ENCODE measurements at regions not wholly inside any gene's neighbourhood (a gene's known extent, or its start where the extent isn't known, plus 50 kb on each side); places are given as distances from the start of the nearest gene placed in this dataset.

GRCh38 chr13:89455225-89455624, 1784.1 kb downstream of the SLITRK5 start:
- POLR2A ChIA-PET: no interaction called here
- WGBS (ENCODE audit: insufficient coverage, low coverage, missing lambda C conversion rate): 0% methylated on average over 1 of the region's 1 CpG
- FAIRE-seq: no peak
- Histone ChIP-seq H3K27me3 (ENCODE audit: control insufficient read depth in 2 of 2, insufficient read depth in 2 of 2, low read length in 2 of 2) (no peaks in the 10 kb centered on the region), H3K4me2 (ENCODE audit: insufficient read depth, low read length) (no peak overlapping the region), H2AFZ (ENCODE audit: low read depth, low read length) (no peak overlapping the region), H3K27ac (ENCODE audit: extremely low read depth, low read depth, low read length) (no peak overlapping the region), H3K9me1 (ENCODE audit: control insufficient read depth, insufficient read depth, low read length) (no peaks in the 10 kb centered on the region), H3K4me3 (no peak overlapping the region), H3K36me3 (ENCODE audit: control insufficient read depth, insufficient read depth, low read length) (no peaks in the 10 kb centered on the region), H3K79me2 (ENCODE audit: control insufficient read depth, insufficient read depth, low read length) (no peaks in the 10 kb centered on the region), H3K9me3 (replicated peaks; ENCODE audit: control insufficient read depth, insufficient read depth, low read depth, low read length) (no peaks in the 10 kb centered on the region), H3K4me1 (replicated peaks in 1 of 2; ENCODE audit: control insufficient read depth in 2 of 2, insufficient read depth in 2 of 2, low read length in 2 of 2) (no peaks in the 10 kb centered on the region), H3K9ac (ENCODE audit: insufficient read depth in 1 of 2, low read depth in 2 of 2, low read length in 2 of 2) (no peak overlapping the region), H4K20me1 (replicated peaks; ENCODE audit: control insufficient read depth, insufficient read depth, low read length) (no peaks in the 10 kb centered on the region)
- no peak for ATAC-seq
- CTCF ChIA-PET (ENCODE audit: low intra/inter-chr PET ratio): no interaction called here
- BruUV-seq (replicated peaks): no TSS peak
- intact Hi-C loops (cut with micrococcal nuclease): no loop called here
- no peak for DNase-seq (ENCODE audit: extremely low read depth in 1 of 4, low spot score in 3 of 4)
- in situ Hi-C loops (cut with MboI): no loop called here
- TF ChIP-seq CCNT2 (IDR thresholded peaks at IDR 0.05; ENCODE audit: borderline replicate concordance, extremely low read depth, insufficient read length, low read depth, low read length): no peak
- TF ChIP-seq ZKSCAN8 (CRISPR knock-in tag; IDR thresholded peaks at IDR 0.05): no peak
- no peak for TF ChIP-seq E2F4 (CRISPR knock-in tag; IDR thresholded peaks at IDR 0.05; ENCODE audit: low read depth)
- no peak for TF ChIP-seq BRF2 (IDR thresholded peaks at IDR 0.05; ENCODE audit: borderline replicate concordance, insufficient read depth, insufficient read length)
- TF ChIP-seq CXXC5 (CRISPR knock-in tag; IDR thresholded peaks at IDR 0.05): no peak
- no peak for TF ChIP-seq CEBPG (CRISPR knock-in tag; IDR thresholded peaks at IDR 0.05)
- TF ChIP-seq CEBPG (tag; conservative IDR thresholded peaks at IDR 0.05 in 1 of 2, IDR thresholded peaks at IDR 0.05 in 1 of 2): no peak
- TF ChIP-seq GTF2E2 (tag; IDR thresholded peaks at IDR 0.05): no peak
- no peak for TF ChIP-seq MTA1 (IDR thresholded peaks at IDR 0.05; ENCODE audit: borderline replicate concordance)
- TF ChIP-seq ZNF609 (CRISPR knock-in tag; IDR thresholded peaks at IDR 0.05; ENCODE audit: borderline replicate concordance): no peak
- TF ChIP-seq, protein P1, sequence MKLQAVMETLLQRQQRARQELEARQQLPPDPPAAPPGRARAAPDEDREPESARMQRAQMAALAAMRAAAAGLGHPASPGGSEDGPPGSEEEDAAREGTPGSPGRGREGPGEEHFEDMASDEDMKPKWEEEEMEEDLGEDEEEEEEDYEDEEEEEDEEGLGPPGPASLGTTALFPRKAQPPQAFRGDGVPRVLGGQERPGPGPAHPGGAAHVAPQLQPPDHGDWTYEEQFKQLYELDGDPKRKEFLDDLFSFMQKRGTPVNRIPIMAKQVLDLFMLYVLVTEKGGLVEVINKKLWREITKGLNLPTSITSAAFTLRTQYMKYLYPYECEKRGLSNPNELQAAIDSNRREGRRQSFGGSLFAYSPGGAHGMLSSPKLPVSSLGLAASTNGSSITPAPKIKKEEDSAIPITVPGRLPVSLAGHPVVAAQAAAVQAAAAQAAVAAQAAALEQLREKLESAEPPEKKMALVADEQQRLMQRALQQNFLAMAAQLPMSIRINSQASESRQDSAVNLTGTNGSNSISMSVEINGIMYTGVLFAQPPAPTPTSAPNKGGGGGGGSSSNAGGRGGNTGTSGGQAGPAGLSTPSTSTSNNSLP (IDR thresholded peaks at IDR 0.05; ENCODE audit: borderline replicate concordance, low read depth, low read length): no peak
- no peak for TF ChIP-seq DIDO1 (tag; IDR thresholded peaks at IDR 0.05; ENCODE audit: low read depth)
- TF ChIP-seq ELF4 (CRISPR knock-in tag; IDR thresholded peaks at IDR 0.05): no peak
- TF ChIP-seq BCOR (IDR thresholded peaks at IDR 0.05): no peak

Measured in K562 (cell line).